ENCODE measurements at regions not wholly inside any gene's neighbourhood (a gene's known extent, or its start where the extent isn't known, plus 50 kb on each side); places are given as distances from the start of the nearest gene placed in this dataset.

DNA sequence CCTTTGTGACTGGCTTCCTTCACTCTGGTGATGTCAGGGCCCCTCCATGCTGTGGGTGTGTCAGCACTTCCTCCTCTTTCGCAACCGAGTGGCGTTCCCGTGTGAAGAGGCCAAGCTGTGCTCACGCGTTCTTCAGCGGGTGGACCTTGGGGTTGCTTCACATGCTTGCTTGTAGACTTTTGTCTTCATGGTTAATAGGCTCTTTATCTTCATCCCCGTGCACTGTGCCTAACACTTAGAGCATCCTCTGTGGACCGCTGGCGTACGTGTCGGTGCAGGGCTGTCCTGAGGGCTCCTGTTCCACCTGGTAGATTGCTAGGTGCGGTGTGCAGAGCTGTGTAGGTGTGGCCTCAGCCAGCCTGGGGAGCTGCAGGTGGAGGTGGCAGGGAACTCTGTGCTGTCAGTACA, 182.3 kb downstream of the OR4M2 start:
- TF ChIP-seq, protein P1, sequence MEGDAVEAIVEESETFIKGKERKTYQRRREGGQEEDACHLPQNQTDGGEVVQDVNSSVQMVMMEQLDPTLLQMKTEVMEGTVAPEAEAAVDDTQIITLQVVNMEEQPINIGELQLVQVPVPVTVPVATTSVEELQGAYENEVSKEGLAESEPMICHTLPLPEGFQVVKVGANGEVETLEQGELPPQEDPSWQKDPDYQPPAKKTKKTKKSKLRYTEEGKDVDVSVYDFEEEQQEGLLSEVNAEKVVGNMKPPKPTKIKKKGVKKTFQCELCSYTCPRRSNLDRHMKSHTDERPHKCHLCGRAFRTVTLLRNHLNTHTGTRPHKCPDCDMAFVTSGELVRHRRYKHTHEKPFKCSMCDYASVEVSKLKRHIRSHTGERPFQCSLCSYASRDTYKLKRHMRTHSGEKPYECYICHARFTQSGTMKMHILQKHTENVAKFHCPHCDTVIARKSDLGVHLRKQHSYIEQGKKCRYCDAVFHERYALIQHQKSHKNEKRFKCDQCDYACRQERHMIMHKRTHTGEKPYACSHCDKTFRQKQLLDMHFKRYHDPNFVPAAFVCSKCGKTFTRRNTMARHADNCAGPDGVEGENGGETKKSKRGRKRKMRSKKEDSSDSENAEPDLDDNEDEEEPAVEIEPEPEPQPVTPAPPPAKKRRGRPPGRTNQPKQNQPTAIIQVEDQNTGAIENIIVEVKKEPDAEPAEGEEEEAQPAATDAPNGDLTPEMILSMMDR (IDR thresholded peaks at IDR 0.05), result no peak
- TF ChIP-seq POLR2A (IDR thresholded peaks at IDR 0.05), result no peak

Measured in right lobe of liver (tissue), 4 donors.